ENCODE measurements at regions not wholly inside any gene's neighbourhood (a gene's known extent, or its start where the extent isn't known, plus 50 kb on each side); places are given as distances from the start of the nearest gene placed in this dataset.

GRCh38 chr1:218985424-218985984, 188.2 kb upstream of the LYPLAL1 start:
- TF ChIP-seq EP300 (IDR thresholded peaks at IDR 0.05; ENCODE audit: borderline replicate concordance in 1 of 2, low read depth in 2 of 2, low read length in 2 of 2) (no peak), SP1 (IDR thresholded peaks at IDR 0.05; ENCODE audit: low read depth, low read length) (no peak), POLR2A (IDR thresholded peaks at IDR 0.05; ENCODE audit: control extremely low read depth in 1 of 2, low read depth in 2 of 2, low read length in 2 of 2) (no peak), PHF8 (conservative IDR thresholded peaks at IDR 0.05; ENCODE audit: low read depth, low read length) (no peak), MAFK (IDR thresholded peaks at IDR 0.05; ENCODE audit: low read depth, low read length) (no peak), SAP30 (IDR thresholded peaks at IDR 0.05; ENCODE audit: insufficient read depth, insufficient replicate concordance, low read length) (no peak), TAF7 (optimal IDR thresholded peaks at IDR 0.05; ENCODE audit: borderline replicate concordance, low read depth, low read length) (no peak)
- TF ChIP-seq, protein P1, sequence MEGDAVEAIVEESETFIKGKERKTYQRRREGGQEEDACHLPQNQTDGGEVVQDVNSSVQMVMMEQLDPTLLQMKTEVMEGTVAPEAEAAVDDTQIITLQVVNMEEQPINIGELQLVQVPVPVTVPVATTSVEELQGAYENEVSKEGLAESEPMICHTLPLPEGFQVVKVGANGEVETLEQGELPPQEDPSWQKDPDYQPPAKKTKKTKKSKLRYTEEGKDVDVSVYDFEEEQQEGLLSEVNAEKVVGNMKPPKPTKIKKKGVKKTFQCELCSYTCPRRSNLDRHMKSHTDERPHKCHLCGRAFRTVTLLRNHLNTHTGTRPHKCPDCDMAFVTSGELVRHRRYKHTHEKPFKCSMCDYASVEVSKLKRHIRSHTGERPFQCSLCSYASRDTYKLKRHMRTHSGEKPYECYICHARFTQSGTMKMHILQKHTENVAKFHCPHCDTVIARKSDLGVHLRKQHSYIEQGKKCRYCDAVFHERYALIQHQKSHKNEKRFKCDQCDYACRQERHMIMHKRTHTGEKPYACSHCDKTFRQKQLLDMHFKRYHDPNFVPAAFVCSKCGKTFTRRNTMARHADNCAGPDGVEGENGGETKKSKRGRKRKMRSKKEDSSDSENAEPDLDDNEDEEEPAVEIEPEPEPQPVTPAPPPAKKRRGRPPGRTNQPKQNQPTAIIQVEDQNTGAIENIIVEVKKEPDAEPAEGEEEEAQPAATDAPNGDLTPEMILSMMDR (IDR thresholded peaks at IDR 0.05; ENCODE audit: control extremely low read depth in 1 of 3, insufficient read depth in 1 of 3, low read depth in 1 of 3, low read length in 3 of 3), result no peak
